Peyer's patch (tissue), 4 donors: ENCODE measurements at regions not wholly inside any gene's neighbourhood (a gene's known extent, or its start where the extent isn't known, plus 50 kb on each side); places are given as distances from the start of the nearest gene placed in this dataset.

Experiments
- CTCF ChIP-seq, 6 experiments: fragments of 450-650 bp in 4 of 6; fragments of 200-600 bp in 2 of 6; sonication (generic) in 1 of 6; IDR thresholded peaks; one replicate each; pipeline ENCODE4 v1.5.1; 2017 to 2019; ENCODE audit warnings: antibody characterized with exemption in 6 of 6, mild to moderate bottlenecking in 3 of 6, moderate library complexity in 1 of 6
- POLR2A ChIP-seq, 2 donors: fragments of 450-650 bp; IDR thresholded peaks; one replicate each; pipeline ENCODE4 v1.5.1; 2017; ENCODE audit warnings: antibody characterized with exemption in 2 of 2, mild to moderate bottlenecking in 2 of 2, moderate library complexity in 2 of 2

- TF ChIP-seq POLR2A (IDR thresholded peaks at IDR 0.05) (no peak), CTCF (IDR thresholded peaks at IDR 0.05) (no peak)
Observed at GRCh38 chr9:74016004-74016403, 481.1 kb upstream of the RORB start.
